Stomach smooth muscle (tissue), 2 donors: ENCODE measurements at regions not wholly inside any gene's neighbourhood (a gene's known extent, or its start where the extent isn't known, plus 50 kb on each side); places are given as distances from the start of the nearest gene placed in this dataset.

Experiments
- H3K27ac ChIP-seq: one replicate; pipeline ENCODE4 v1.7.0; 2013; ENCODE audit warnings: mild to moderate bottlenecking, low read length, inconsistent platforms
- H3K27me3 ChIP-seq, 2 donors: one replicate each; pipeline ENCODE4 v1.7.0; 2013; ENCODE audit warnings: low read length in 2 of 2; ENCODE audit not compliant: insufficient read depth in 2 of 2, control insufficient read depth in 1 of 2
- H3K36me3 ChIP-seq, 2 donors: one replicate each; pipeline ENCODE4 v1.7.0; 2013; ENCODE audit warnings: low read length in 2 of 2; ENCODE audit not compliant: control insufficient read depth in 2 of 2, insufficient read depth in 2 of 2
- H3K4me1 ChIP-seq: one replicate; pipeline ENCODE4 v1.7.0; 2013; ENCODE audit warnings: low read length; ENCODE audit not compliant: control insufficient read depth, insufficient read depth
- H3K4me3 ChIP-seq, 2 donors: one replicate each; pipeline ENCODE4 v1.7.0; 2013; ENCODE audit warnings: low read length in 2 of 2
- H3K9ac ChIP-seq, 2 donors: one replicate each; pipeline ENCODE4 v1.7.0; 2013; ENCODE audit warnings: low read length in 2 of 2, mild to moderate bottlenecking in 1 of 2
- H3K9me3 ChIP-seq, 2 donors: one replicate each; pipeline ENCODE4 v1.7.0; 2013; ENCODE audit warnings: low read length in 2 of 2; ENCODE audit not compliant: control insufficient read depth in 2 of 2
- donor health status: healthy.
- donor health status: Pancreatic carcinoma.

GRCh38 chrX:40452031-40452430 lies 128.7 kb upstream of the ATP6AP2 start:
- Histone ChIP-seq H3K27me3 (peaks cover 0 to 17% of the 10 kb centered on the region in 2 donors), H3K27ac (no peak overlapping the region), H3K9ac (no peak overlapping the region), H3K9me3 (peaks cover 0 to 2% of the 10 kb centered on the region in 2 donors), H3K36me3 (no peaks in the 10 kb centered on the region), H3K4me3 (no peak overlapping the region), H3K4me1 (no peaks in the 10 kb centered on the region)

- Histone ChIP-seq H3K9me3 (peaks cover 0 to 2% of the 10 kb centered on the region in 2 donors), H3K27ac (no peak overlapping the region), H3K27me3 (peaks cover 0 to 22% of the 10 kb centered on the region in 2 donors), H3K4me3 (no peak overlapping the region), H3K36me3 (no peaks in the 10 kb centered on the region), H3K4me1 (no peaks in the 10 kb centered on the region), H3K9ac (no peak overlapping the region)
These were observed 130.6 kb upstream of the ATP6AP2 start for GRCh38 chrX:40449956-40450706.

GRCh38 chrX:40449396-40449795 lies 131.4 kb upstream of the ATP6AP2 start:
- no peak overlapping the region for H3K9ac ChIP-seq

GRCh38 chrX:40448793-40449192 lies 132.0 kb upstream of the ATP6AP2 start:
- no peak overlapping the region for H3K27ac ChIP-seq
- no peak overlapping the region for H3K9ac ChIP-seq
- no peaks in the 10 kb centered on the region for H3K4me1 ChIP-seq
- no peaks in the 10 kb centered on the region for H3K36me3 ChIP-seq
- H3K9me3 ChIP-seq = peaks cover 0 to 2% of the 10 kb centered on the region in 2 donors
- H3K4me3 ChIP-seq = no peak overlapping the region
- H3K27me3 ChIP-seq = peaks cover 0 to 24% of the 10 kb centered on the region in 2 donors

More at GRCh38 chrX:40449396-40449795, 131.4 kb upstream of the ATP6AP2 start:
- H3K9me3 ChIP-seq = peaks cover 0 to 2% of the 10 kb centered on the region in 2 donors
- H3K27me3 ChIP-seq = peaks cover 0 to 20% of the 10 kb centered on the region in 2 donors
- no peaks in the 10 kb centered on the region for H3K36me3 ChIP-seq
- no peak overlapping the region for H3K27ac ChIP-seq
- H3K4me1 ChIP-seq = no peaks in the 10 kb centered on the region
- H3K4me3 ChIP-seq = no peak overlapping the region

GRCh38 chrX:40446921-40447320 lies 133.8 kb upstream of the ATP6AP2 start:
- Histone ChIP-seq H3K4me3 (no peak overlapping the region), H3K36me3 (no peaks in the 10 kb centered on the region), H3K27me3 (peaks cover 0 to 21% of the 10 kb centered on the region in 2 donors), H3K27ac (no peak overlapping the region), H3K9ac (no peak overlapping the region), H3K4me1 (no peaks in the 10 kb centered on the region), H3K9me3 (no peaks in the 10 kb centered on the region)

- H3K27ac ChIP-seq = no peak overlapping the region
- H3K4me3 ChIP-seq = no peak overlapping the region
- no peaks in the 10 kb centered on the region for H3K9me3 ChIP-seq
- H3K9ac ChIP-seq = no peak overlapping the region
- no peaks in the 10 kb centered on the region for H3K36me3 ChIP-seq
- no peaks in the 10 kb centered on the region for H3K4me1 ChIP-seq
- peaks cover 0 to 23% of the 10 kb centered on the region in 2 donors for H3K27me3 ChIP-seq
These were observed 135.1 kb upstream of the ATP6AP2 start for GRCh38 chrX:40445691-40446090.

GRCh38 chrX:40444798-40445496 lies 135.8 kb upstream of the ATP6AP2 start:
- Histone ChIP-seq H3K36me3 (no peaks in the 10 kb centered on the region), H3K27me3 (peaks cover 0 to 22% of the 10 kb centered on the region in 2 donors), H3K9ac (no peak overlapping the region), H3K4me1 (no peaks in the 10 kb centered on the region), H3K27ac (no peak overlapping the region), H3K4me3 (no peak overlapping the region), H3K9me3 (no peaks in the 10 kb centered on the region)

GRCh38 chrX:40444133-40444532 lies 136.6 kb upstream of the ATP6AP2 start:
- Histone ChIP-seq H3K36me3 (no peaks in the 10 kb centered on the region), H3K4me3 (no peak overlapping the region), H3K27me3 (peaks cover 0 to 20% of the 10 kb centered on the region in 2 donors), H3K27ac (no peak overlapping the region), H3K9me3 (no peaks in the 10 kb centered on the region), H3K9ac (no peak overlapping the region), H3K4me1 (no peaks in the 10 kb centered on the region)

GRCh38 chrX:40440866-40441265 lies 139.9 kb upstream of the ATP6AP2 start:
- H3K9me3 ChIP-seq = no peaks in the 10 kb centered on the region
- no peaks in the 10 kb centered on the region for H3K4me1 ChIP-seq
- H3K9ac ChIP-seq = no peak overlapping the region
- H3K4me3 ChIP-seq = no peak overlapping the region
- H3K27ac ChIP-seq = no peak overlapping the region
- H3K27me3 ChIP-seq = peaks cover 0 to 22% of the 10 kb centered on the region in 2 donors
- no peaks in the 10 kb centered on the region for H3K36me3 ChIP-seq

GRCh38 chrX:40439625-40440532 lies 140.9 kb upstream of the ATP6AP2 start:
- Histone ChIP-seq H3K27ac (no peak overlapping the region), H3K27me3 (peaks cover 0 to 17% of the 10 kb centered on the region in 2 donors), H3K9ac (no peak overlapping the region), H3K9me3 (no peaks in the 10 kb centered on the region), H3K4me1 (peaks cover 3% of the 10 kb centered on the region), H3K4me3 (no peak overlapping the region), H3K36me3 (no peaks in the 10 kb centered on the region)
